ENCODE measurements at regions not wholly inside any gene's neighbourhood (a gene's known extent, or its start where the extent isn't known, plus 50 kb on each side); places are given as distances from the start of the nearest gene placed in this dataset.
"Not testable (repeated sequence)": the region's sequence is repeated elsewhere in the genome, so short reads cannot be mapped to it uniquely, and the experiment has no call there.

GRCh38 chr10:114720023-114720422 is 61.9 kb upstream of the ABLIM1 start:
- H3K27ac ChIP-seq (ENCODE audit: low read depth, low read length); H3K4me3 ChIP-seq (replicated peaks in 1 of 2; ENCODE audit: low read depth in 1 of 2, low read length in 2 of 2); H3K4me1 ChIP-seq (ENCODE audit: control insufficient read depth in 1 of 2, insufficient read depth in 2 of 2, low read length in 2 of 2); DNase-seq (ENCODE audit: low read depth, low spot score); BruUV-seq (replicated peaks); H4K20me1 ChIP-seq (ENCODE audit: insufficient read depth); ATAC-seq; H3K4me2 ChIP-seq (ENCODE audit: low read length); H3K79me2 ChIP-seq (ENCODE audit: insufficient read depth, low read length); CTCF ChIA-PET; POLR2A ChIA-PET; intact Hi-C loops (cut with micrococcal nuclease); H3K36me3 ChIP-seq (ENCODE audit: control insufficient read depth in 1 of 2, insufficient read depth in 2 of 2, low read length in 2 of 2); H3K9ac ChIP-seq (ENCODE audit: low read length); H3K27me3 ChIP-seq (ENCODE audit: insufficient read depth, low read length); H3K9me2 ChIP-seq (ENCODE audit: insufficient read depth); H3K9me3 ChIP-seq (ENCODE audit: control insufficient read depth in 1 of 2, insufficient read depth in 1 of 2, low read depth in 1 of 2, low read length in 2 of 2); RAD21 ChIA-PET (ENCODE audit: low non-redundant PET in 1 of 2, low total read pairs in 2 of 2, uncharacterized antibody in 2 of 2, unreplicated experiment in 2 of 2); H2AFZ ChIP-seq (ENCODE audit: low read depth, low read length, poor library complexity, severe bottlenecking): not testable (repeated sequence)

- no peak overlapping the region for H3K4me3 ChIP-seq (replicated peaks in 1 of 2; ENCODE audit: low read depth in 1 of 2, low read length in 2 of 2)
- H3K4me1 ChIP-seq (ENCODE audit: control insufficient read depth in 1 of 2, insufficient read depth in 2 of 2, low read length in 2 of 2): no peaks in the 10 kb centered on the region
- POLR2A ChIA-PET: no interaction called here
- CTCF ChIA-PET: no interaction called here
- no peaks in the 10 kb centered on the region for H3K27me3 ChIP-seq (ENCODE audit: insufficient read depth, low read length)
- H3K79me2 ChIP-seq (ENCODE audit: insufficient read depth, low read length): no peaks in the 10 kb centered on the region
- no peak overlapping the region for H3K9ac ChIP-seq (ENCODE audit: low read length)
- TF ChIP-seq REST (IDR thresholded peaks at IDR 0.05; ENCODE audit: low read depth) (no peak), EGR1 (IDR thresholded peaks at IDR 0.05; ENCODE audit: low read depth) (no peak), POLR2A (IDR thresholded peaks at IDR 0.05; ENCODE audit: borderline replicate concordance, extremely low read depth, insufficient read depth, insufficient read length) (no peak), ELF1 (IDR thresholded peaks at IDR 0.05; ENCODE audit: borderline replicate concordance, low read depth) (no peak), EZH2phosphoT487 (IDR thresholded peaks at IDR 0.05; ENCODE audit: borderline replicate concordance) (no peak), ZNF274 (IDR thresholded peaks at IDR 0.05; ENCODE audit: low read depth, low read length) (no peak), FOSL1 (IDR thresholded peaks at IDR 0.05; ENCODE audit: low read depth) (no peak), ZFX (IDR thresholded peaks at IDR 0.05) (no peak), TCF7L2 (IDR thresholded peaks at IDR 0.05; ENCODE audit: borderline replicate concordance, extremely low read depth, insufficient read depth, insufficient read length) (no peak), SRF (IDR thresholded peaks at IDR 0.05; ENCODE audit: low read depth) (no peak), JUND (IDR thresholded peaks at IDR 0.05) (no peak), SP1 (IDR thresholded peaks at IDR 0.05; ENCODE audit: low read depth) (no peak)
- RAD21 ChIA-PET (ENCODE audit: low non-redundant PET in 1 of 2, low total read pairs in 2 of 2, uncharacterized antibody in 2 of 2, unreplicated experiment in 2 of 2): no interaction called here
- H3K27ac ChIP-seq (ENCODE audit: low read depth, low read length): no peak overlapping the region
- intact Hi-C loops (cut with micrococcal nuclease): no loop called here
- H3K36me3 ChIP-seq (ENCODE audit: control insufficient read depth in 1 of 2, insufficient read depth in 2 of 2, low read length in 2 of 2): no peaks in the 10 kb centered on the region
- H4K20me1 ChIP-seq (ENCODE audit: insufficient read depth): no peaks in the 10 kb centered on the region
- no TSS peak for BruUV-seq (replicated peaks)
- H3K4me2 ChIP-seq (ENCODE audit: low read length): no peak overlapping the region
- H2AFZ ChIP-seq (ENCODE audit: low read depth, low read length, poor library complexity, severe bottlenecking): no peak overlapping the region
- no peaks in the 10 kb centered on the region; a peak in 1 of 4 replicates for H3K9me3 ChIP-seq (ENCODE audit: control insufficient read depth in 1 of 2, insufficient read depth in 1 of 2, low read depth in 1 of 2, low read length in 2 of 2)
- ATAC-seq (no peak), DNase-seq (ENCODE audit: low read depth, low spot score) (no peak)
- H3K9me2 ChIP-seq (ENCODE audit: insufficient read depth): no peaks in the 10 kb centered on the region
Measured at GRCh38 chr10:114720685-114721278, 62.7 kb upstream of the ABLIM1 start.

- H3K27ac ChIP-seq (ENCODE audit: low read depth, low read length); H3K9me3 ChIP-seq (ENCODE audit: control insufficient read depth in 1 of 2, insufficient read depth in 1 of 2, low read depth in 1 of 2, low read length in 2 of 2); CTCF ChIA-PET; H3K36me3 ChIP-seq (ENCODE audit: control insufficient read depth in 1 of 2, insufficient read depth in 2 of 2, low read length in 2 of 2); H3K79me2 ChIP-seq (ENCODE audit: insufficient read depth, low read length); H3K9me2 ChIP-seq (ENCODE audit: insufficient read depth); POLR2A ChIA-PET; RAD21 ChIA-PET (ENCODE audit: low non-redundant PET in 1 of 2, low total read pairs in 2 of 2, uncharacterized antibody in 2 of 2, unreplicated experiment in 2 of 2); H2AFZ ChIP-seq (ENCODE audit: low read depth, low read length, poor library complexity, severe bottlenecking); BruUV-seq (replicated peaks); H3K4me3 ChIP-seq (replicated peaks in 1 of 2; ENCODE audit: low read depth in 1 of 2, low read length in 2 of 2); H3K4me2 ChIP-seq (ENCODE audit: low read length); H3K4me1 ChIP-seq (ENCODE audit: control insufficient read depth in 1 of 2, insufficient read depth in 2 of 2, low read length in 2 of 2); H3K27me3 ChIP-seq (ENCODE audit: insufficient read depth, low read length); H4K20me1 ChIP-seq (ENCODE audit: insufficient read depth); intact Hi-C loops (cut with micrococcal nuclease); ATAC-seq; DNase-seq (ENCODE audit: low read depth, low spot score); H3K9ac ChIP-seq (ENCODE audit: low read length): not testable (repeated sequence)
Measured at GRCh38 chr10:114722136-114722535, 64.1 kb upstream of the ABLIM1 start.
